HFFc6 (cell line): ENCODE measurements at regions not wholly inside any gene's neighbourhood (a gene's known extent, or its start where the extent isn't known, plus 50 kb on each side); places are given as distances from the start of the nearest gene placed in this dataset.

Experiments used
- DNase-seq: peaks from one replicate; pipeline ENCODE4 v3.0.0-alpha.2; 2018
- H3K27ac Mint-ChIP-seq: 2 replicates; pipeline ENCODE4 v1.8.0; 2020; ENCODE audit warnings: mild to moderate bottlenecking, mixed read lengths
- H3K27me3 Mint-ChIP-seq: 2 replicates; pipeline ENCODE4 v1.8.0; 2021; ENCODE audit warnings: mild to moderate bottlenecking, moderate library complexity, mixed read lengths; ENCODE audit not compliant: insufficient read depth
- H3K36me3 Mint-ChIP-seq: 2 replicates; pipeline ENCODE4 v1.8.0; 2021; ENCODE audit warnings: low read depth, mixed read lengths
- H3K4me1 Mint-ChIP-seq: 2 replicates; pipeline ENCODE4 v1.8.0; 2020; ENCODE audit warnings: low read depth, mixed read lengths
- H3K4me3 Mint-ChIP-seq: 2 replicates; pipeline ENCODE4 v1.8.0; 2020; ENCODE audit warnings: mild to moderate bottlenecking, moderate library complexity, mixed read lengths
- H3K9me3 Mint-ChIP-seq: 2 replicates; pipeline ENCODE4 v1.8.0; 2020; ENCODE audit warnings: mild to moderate bottlenecking, mixed read lengths
- CTCF ChIP-seq: fragments of 200-600 bp; sonication (generic); IDR thresholded peaks from 2 replicates; pipeline ENCODE4 v1.5.0; 2021; ENCODE audit warnings: antibody characterized with exemption, mild to moderate bottlenecking

- Mint-ChIP-seq H3K36me3 (peaks cover 6% of the 10 kb centered on the region; the same call in 1 of the 2 replicates), H3K4me1 (no peaks in the 10 kb centered on the region), H3K9me3 (peaks cover 69% of the 10 kb centered on the region), H3K27ac (no peak overlapping the region), H3K27me3 (no peaks in the 10 kb centered on the region), H3K4me3 (no peak overlapping the region)
- TF ChIP-seq CTCF: no peak
- no peak for DNase-seq
Measured at GRCh38 chr2:129464631-129465030, 514.8 kb upstream of the RAB6C start.

GRCh38 chr2:129465045-129465444 is 514.4 kb upstream of the RAB6C start:
- H3K27me3 Mint-ChIP-seq: no peaks in the 10 kb centered on the region
- no peak overlapping the region for H3K27ac Mint-ChIP-seq
- H3K4me1 Mint-ChIP-seq: no peaks in the 10 kb centered on the region
- TF ChIP-seq CTCF: no peak
- no peak for DNase-seq
- H3K4me3 Mint-ChIP-seq: no peak overlapping the region
- peaks cover 72% of the 10 kb centered on the region for H3K9me3 Mint-ChIP-seq
- peaks cover 6% of the 10 kb centered on the region; the same call in 1 of the 2 replicates for H3K36me3 Mint-ChIP-seq

- Mint-ChIP-seq H3K9me3 (peaks cover 70% of the 10 kb centered on the region), H3K36me3 (peaks cover 6% of the 10 kb centered on the region; the same call in 1 of the 2 replicates), H3K27ac (no peak overlapping the region), H3K27me3 (no peaks in the 10 kb centered on the region), H3K4me3 (no peak overlapping the region), H3K4me1 (no peaks in the 10 kb centered on the region)
- no peak for TF ChIP-seq CTCF
- DNase-seq: no peak
Measured at GRCh38 chr2:129466389-129466788, 513.1 kb upstream of the RAB6C start.

GRCh38 chr2:129467012-129467779 is 512.3 kb upstream of the RAB6C start:
- H3K9me3 Mint-ChIP-seq: peaks cover 69% of the 10 kb centered on the region
- peaks cover 6% of the 10 kb centered on the region; the same call in 1 of the 2 replicates for H3K36me3 Mint-ChIP-seq
- H3K4me3 Mint-ChIP-seq: no peak overlapping the region
- no peaks in the 10 kb centered on the region for H3K27me3 Mint-ChIP-seq
- no peak overlapping the region for H3K27ac Mint-ChIP-seq
- H3K4me1 Mint-ChIP-seq: no peaks in the 10 kb centered on the region
- no peak for DNase-seq
- TF ChIP-seq CTCF: no peak

GRCh38 chr2:129467941-129468340 is 511.5 kb upstream of the RAB6C start:
- H3K9me3 Mint-ChIP-seq: peaks cover 69% of the 10 kb centered on the region
- no peak for TF ChIP-seq CTCF
- no peak for DNase-seq
- no peaks in the 10 kb centered on the region for H3K4me1 Mint-ChIP-seq
- H3K27ac Mint-ChIP-seq: no peak overlapping the region
- H3K4me3 Mint-ChIP-seq: no peak overlapping the region
- H3K27me3 Mint-ChIP-seq: no peaks in the 10 kb centered on the region
- H3K36me3 Mint-ChIP-seq: peaks cover 6% of the 10 kb centered on the region; the same call in 1 of the 2 replicates
